GM12874 (cell line): ENCODE measurements at regions not wholly inside any gene's neighbourhood (a gene's known extent, or its start where the extent isn't known, plus 50 kb on each side); places are given as distances from the start of the nearest gene placed in this dataset.

Experiments
- TF ChIP-seq, protein P1 (sequence below): IDR thresholded peaks from 2 replicates; pipeline ENCODE4 v1.5.1; 2011; ENCODE audit warnings: low read depth, mild to moderate bottlenecking, control low read depth, low read length, moderate library complexity; ENCODE audit not compliant: insufficient read depth

DNA sequence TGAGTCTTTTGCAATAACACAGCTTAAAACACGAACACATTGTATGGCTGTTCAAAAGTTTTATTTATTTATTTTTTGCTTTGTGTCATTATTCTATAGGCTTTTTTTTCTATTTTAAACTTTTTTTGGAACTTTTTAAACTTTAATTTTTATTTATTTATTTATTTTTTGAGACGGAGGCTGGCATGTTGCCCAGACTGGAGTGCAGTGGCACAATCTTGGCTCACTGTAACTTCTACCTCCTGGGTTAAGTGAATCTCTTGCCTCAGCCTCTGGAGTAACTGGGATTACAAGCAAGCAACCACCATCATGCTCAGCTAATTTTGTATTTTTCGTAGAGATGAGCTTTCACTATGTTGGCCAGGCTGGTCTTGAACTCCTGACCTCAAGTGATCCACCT, 88.3 kb upstream of the GADD45A start:
- TF ChIP-seq, protein P1, sequence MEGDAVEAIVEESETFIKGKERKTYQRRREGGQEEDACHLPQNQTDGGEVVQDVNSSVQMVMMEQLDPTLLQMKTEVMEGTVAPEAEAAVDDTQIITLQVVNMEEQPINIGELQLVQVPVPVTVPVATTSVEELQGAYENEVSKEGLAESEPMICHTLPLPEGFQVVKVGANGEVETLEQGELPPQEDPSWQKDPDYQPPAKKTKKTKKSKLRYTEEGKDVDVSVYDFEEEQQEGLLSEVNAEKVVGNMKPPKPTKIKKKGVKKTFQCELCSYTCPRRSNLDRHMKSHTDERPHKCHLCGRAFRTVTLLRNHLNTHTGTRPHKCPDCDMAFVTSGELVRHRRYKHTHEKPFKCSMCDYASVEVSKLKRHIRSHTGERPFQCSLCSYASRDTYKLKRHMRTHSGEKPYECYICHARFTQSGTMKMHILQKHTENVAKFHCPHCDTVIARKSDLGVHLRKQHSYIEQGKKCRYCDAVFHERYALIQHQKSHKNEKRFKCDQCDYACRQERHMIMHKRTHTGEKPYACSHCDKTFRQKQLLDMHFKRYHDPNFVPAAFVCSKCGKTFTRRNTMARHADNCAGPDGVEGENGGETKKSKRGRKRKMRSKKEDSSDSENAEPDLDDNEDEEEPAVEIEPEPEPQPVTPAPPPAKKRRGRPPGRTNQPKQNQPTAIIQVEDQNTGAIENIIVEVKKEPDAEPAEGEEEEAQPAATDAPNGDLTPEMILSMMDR, result no peak

- TF ChIP-seq, protein P1, result no peak
These were observed 87.7 kb upstream of the GADD45A start for GRCh38 chr1:67597336-67597735.

DNA sequence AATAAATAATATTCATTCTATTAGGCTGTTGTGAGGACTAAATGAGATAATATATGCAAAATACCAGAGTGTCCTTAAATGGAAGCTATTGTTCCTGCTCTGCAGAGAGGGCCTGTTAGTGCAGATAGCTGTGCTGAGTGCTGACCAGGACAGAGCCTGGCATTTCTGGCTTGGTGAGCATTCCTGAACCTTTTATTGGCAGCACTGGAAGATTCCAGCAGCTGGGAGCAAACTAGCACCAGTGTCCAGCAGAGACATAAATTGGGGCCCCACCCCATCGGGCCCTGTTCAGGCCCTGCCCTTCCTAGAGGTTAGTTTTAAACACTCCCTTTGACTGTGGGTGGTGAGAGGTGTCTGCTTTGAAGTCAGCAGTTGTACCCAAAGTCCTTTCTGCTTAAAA, 85.9 kb upstream of the GADD45A start:
- TF ChIP-seq, protein P1, result no peak

GRCh38 chr1:67601539-67601938, 83.5 kb upstream of the GADD45A start:
- TF ChIP-seq, protein P1, result no peak

- TF ChIP-seq, protein P1, result no peak
These were observed 83.0 kb upstream of the GADD45A start for GRCh38 chr1:67601955-67602354.

- TF ChIP-seq, protein P1, result no peak
These were observed 80.2 kb upstream of the GADD45A start for GRCh38 chr1:67604778-67605177.

DNA sequence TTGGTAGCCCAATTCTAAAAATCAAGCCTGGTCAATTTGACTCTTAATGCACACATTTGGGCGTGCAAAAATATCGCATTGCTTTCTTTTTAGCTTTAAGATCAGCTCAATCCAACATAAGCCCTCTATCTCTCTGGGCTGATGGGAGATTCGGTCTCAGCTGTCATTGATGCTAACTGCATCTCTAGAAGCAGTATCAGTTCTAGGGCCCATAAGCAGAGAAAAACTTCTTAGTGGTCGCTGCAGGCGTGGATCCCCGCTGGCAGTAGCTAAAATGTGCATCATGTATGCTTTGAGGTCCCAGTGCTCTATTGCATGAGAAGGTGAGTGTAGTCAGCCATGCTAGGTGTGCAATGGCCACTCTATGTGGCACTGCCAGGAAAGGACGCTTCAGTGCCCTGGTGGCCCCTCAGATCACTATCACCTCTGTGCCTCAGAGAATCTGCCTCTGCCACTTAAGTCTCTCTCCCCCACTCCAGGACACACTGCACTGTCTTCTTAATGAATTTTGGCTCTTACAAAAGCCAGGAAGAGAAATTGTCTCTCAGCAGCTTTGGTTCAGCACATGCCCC, 79.7 kb upstream of the GADD45A start:
- TF ChIP-seq, protein P1, result no peak
